OCI-LY1 (cell line): ENCODE measurements at regions not wholly inside any gene's neighbourhood (a gene's known extent, or its start where the extent isn't known, plus 50 kb on each side); places are given as distances from the start of the nearest gene placed in this dataset.

Source experiments
- CTCF ChIP-seq: fragments of 200-600 bp; sonication (generic), shearing (Covaris generic); IDR thresholded peaks from 2 replicates; pipeline ENCODE4 v1.5.1; 2017; ENCODE audit warnings: mild to moderate bottlenecking, antibody characterized with exemption, low read length, moderate library complexity, mixed read lengths
- EZH2 ChIP-seq: fragments of 200-600 bp; sonication (generic), shearing (Covaris generic); IDR thresholded peaks from 2 replicates; pipeline ENCODE4 v1.8.0; 2017; ENCODE audit warnings: borderline replicate concordance, mixed run types, mild to moderate bottlenecking, antibody characterized with exemption, low read length, moderate library complexity, mixed read lengths

- TF ChIP-seq EZH2: no peak
- no peak for TF ChIP-seq CTCF
These were observed 198.0 kb downstream of the GABRG1 start for GRCh38 chr4:45925809-45926208.
